ENCODE measurements at regions not wholly inside any gene's neighbourhood (a gene's known extent, or its start where the extent isn't known, plus 50 kb on each side); places are given as distances from the start of the nearest gene placed in this dataset.

- WGBS (ENCODE audit: extremely low coverage, insufficient read length, low lambda C conversion rate): no CpG with 5 or more reads among the region's 3 CpGs
- Mint-ChIP-seq H3K36me3 (ENCODE audit: insufficient read depth in 1 of 3, low read depth in 3 of 3) (no peaks in the 10 kb centered on the region), H3K27ac (no peak overlapping the region), H3K4me3 (no peak overlapping the region), H3K27me3 (ENCODE audit: low read depth) (no peaks in the 10 kb centered on the region; the same call in none of the 2 replicates), H3K4me1 (peaks cover 0 to 5% of the 10 kb centered on the region in 2 experiments; a peak in 1 of 4 replicates), H3K9me3 (no peaks in the 10 kb centered on the region)
- Histone ChIP-seq H2BK5ac (ENCODE audit: insufficient read length, low read length) (no peak overlapping the region), H3K79me1 (ENCODE audit: insufficient read depth, low read depth, low read length, poor library complexity, severe bottlenecking) (no peaks in the 10 kb centered on the region), H4K5ac (ENCODE audit: insufficient read length, low read depth, low read length) (no peak overlapping the region), H4K20me1 (ENCODE audit: control insufficient read depth, insufficient read depth, insufficient read length) (no peaks in the 10 kb centered on the region), H4K91ac (ENCODE audit: insufficient read length, low read depth, low read length) (no peak overlapping the region), H3K79me2 (ENCODE audit: insufficient read depth, low read length) (no peaks in the 10 kb centered on the region), H3K27ac (ENCODE audit: insufficient read length, low read depth, low read length) (no peak overlapping the region), H2BK12ac (ENCODE audit: insufficient read length, low read depth, low read length) (no peak overlapping the region), H3K4me2 (ENCODE audit: insufficient read depth, insufficient read length, low read length) (no peak overlapping the region), H3K23me2 (ENCODE audit: insufficient read length, low read depth, low read length, poor library complexity, severe bottlenecking) (no peaks in the 10 kb centered on the region), H2BK120ac (ENCODE audit: low read depth, low read length, poor library complexity, severe bottlenecking) (no peak overlapping the region), H3K14ac (ENCODE audit: insufficient read depth, low read length) (no peak overlapping the region), H3K56ac (ENCODE audit: insufficient read length, low read depth, low read length) (no peak overlapping the region), H3K18ac (ENCODE audit: insufficient read length, low read depth, low read length) (no peak overlapping the region), H3K23ac (ENCODE audit: insufficient read length, low read depth, low read length) (no peak overlapping the region), H3T11ph (ENCODE audit: low read length) (no peak overlapping the region), H3K4me1 (ENCODE audit: insufficient read depth, low read length) (no peaks in the 10 kb centered on the region), H2BK15ac (ENCODE audit: low read depth, low read length) (no peak overlapping the region), H2BK20ac (ENCODE audit: low read depth, low read length, poor library complexity, severe bottlenecking) (no peak overlapping the region), H4K8ac (replicated peaks; ENCODE audit: insufficient read length, low read depth, low read length) (no peak overlapping the region), H3K9ac (ENCODE audit: extremely low read depth, insufficient read length, low read length) (no peak overlapping the region), H2AK5ac (ENCODE audit: insufficient read length, low read length) (no peak overlapping the region), H3K4ac (ENCODE audit: low read depth, low read length) (no peak overlapping the region), H3K9me3 (ENCODE audit: control insufficient read depth, low read depth, low read length) (no peaks in the 10 kb centered on the region), H3K27me3 (ENCODE audit: insufficient read depth, low read length) (no peaks in the 10 kb centered on the region), H2AFZ (ENCODE audit: low read length) (no peak overlapping the region)
- no peak for DNase-seq
- TF ChIP-seq, protein P1, sequence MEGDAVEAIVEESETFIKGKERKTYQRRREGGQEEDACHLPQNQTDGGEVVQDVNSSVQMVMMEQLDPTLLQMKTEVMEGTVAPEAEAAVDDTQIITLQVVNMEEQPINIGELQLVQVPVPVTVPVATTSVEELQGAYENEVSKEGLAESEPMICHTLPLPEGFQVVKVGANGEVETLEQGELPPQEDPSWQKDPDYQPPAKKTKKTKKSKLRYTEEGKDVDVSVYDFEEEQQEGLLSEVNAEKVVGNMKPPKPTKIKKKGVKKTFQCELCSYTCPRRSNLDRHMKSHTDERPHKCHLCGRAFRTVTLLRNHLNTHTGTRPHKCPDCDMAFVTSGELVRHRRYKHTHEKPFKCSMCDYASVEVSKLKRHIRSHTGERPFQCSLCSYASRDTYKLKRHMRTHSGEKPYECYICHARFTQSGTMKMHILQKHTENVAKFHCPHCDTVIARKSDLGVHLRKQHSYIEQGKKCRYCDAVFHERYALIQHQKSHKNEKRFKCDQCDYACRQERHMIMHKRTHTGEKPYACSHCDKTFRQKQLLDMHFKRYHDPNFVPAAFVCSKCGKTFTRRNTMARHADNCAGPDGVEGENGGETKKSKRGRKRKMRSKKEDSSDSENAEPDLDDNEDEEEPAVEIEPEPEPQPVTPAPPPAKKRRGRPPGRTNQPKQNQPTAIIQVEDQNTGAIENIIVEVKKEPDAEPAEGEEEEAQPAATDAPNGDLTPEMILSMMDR (conservative IDR thresholded peaks at IDR 0.05): no peak
Measured at GRCh38 chr9:16352791-16353401, 517.6 kb downstream of the BNC2 start.
